Smooth muscle cell (in vitro differentiated cells): ENCODE measurements at regions not wholly inside any gene's neighbourhood (a gene's known extent, or its start where the extent isn't known, plus 50 kb on each side); places are given as distances from the start of the nearest gene placed in this dataset.

Experiments used
- DNase-seq: peaks from one replicate; lab custom pipeline; 2025; ENCODE audit not compliant: unreplicated experiment; lab: John Stamatoyannopoulos, UW
- H2AFZ ChIP-seq: fragments of 200-600 bp; sonication (generic); 2 replicates; pipeline ENCODE4 v1.6.0; 2016; ENCODE audit warnings: antibody characterized with exemption, low read depth, mild to moderate bottlenecking
- H3F3A ChIP-seq: fragments of 200-600 bp; sonication (generic); 2 replicates; pipeline ENCODE4 v1.6.0; 2017; ENCODE audit warnings: antibody characterized with exemption, low read depth
- H3K27ac ChIP-seq: fragments of 200-600 bp; sonication (generic); 2 replicates; pipeline ENCODE4 v1.5.1; 2016; ENCODE audit warnings: low read depth, mild to moderate bottlenecking
- H3K27me3 ChIP-seq: fragments of 200-600 bp; sonication (generic); 2 replicates; pipeline ENCODE4 v1.6.1; 2016; ENCODE audit warnings: low read depth, mild to moderate bottlenecking
- H3K36me3 ChIP-seq: fragments of 200-600 bp; sonication (generic); 2 replicates; pipeline ENCODE4 v1.5.1; 2016; ENCODE audit warnings: low read depth
- H3K4me1 ChIP-seq: fragments of 200-600 bp; sonication (generic); 2 replicates; pipeline ENCODE4 v1.5.1; 2016; ENCODE audit warnings: low read depth
- H3K4me2 ChIP-seq: fragments of 200-600 bp; sonication (generic); 2 replicates; pipeline ENCODE4 v1.6.0; 2016; ENCODE audit warnings: mild to moderate bottlenecking
- H3K4me3 ChIP-seq: fragments of 200-600 bp; sonication (generic); 2 replicates; pipeline ENCODE4 v1.5.1; 2016; ENCODE audit warnings: mild to moderate bottlenecking
- H3K79me2 ChIP-seq: fragments of 200-600 bp; sonication (generic); 2 replicates; pipeline ENCODE4 v1.6.0; 2016; ENCODE audit warnings: low read depth, mild to moderate bottlenecking
- H3K9ac ChIP-seq: fragments of 200-600 bp; sonication (generic); 2 replicates; pipeline ENCODE4 v1.6.0; 2016; ENCODE audit warnings: low read depth
- H3K9me3 ChIP-seq: fragments of 200-600 bp; sonication (generic); replicated peaks from 2 replicates; pipeline ENCODE4 v1.5.1; 2016; ENCODE audit warnings: low read depth
- H4K20me1 ChIP-seq: fragments of 200-600 bp; sonication (generic); 2 replicates; pipeline ENCODE4 v1.6.0; 2016; ENCODE audit warnings: low read depth
- CTCF ChIP-seq: fragments of 200-600 bp; sonication (generic); IDR thresholded peaks from 2 replicates; pipeline ENCODE4 v1.5.1; 2017; ENCODE audit warnings: borderline replicate concordance, mild to moderate bottlenecking, antibody characterized with exemption; ENCODE audit not compliant: insufficient read depth, poor library complexity, severe bottlenecking
- WGBS: methylation state at CpG from one replicate; pipeline ENCODE4 v1.1.7; 2016; ENCODE audit warnings: low lambda C conversion rate; 5-methylcytosine and 5-hydroxymethylcytosine counted together

GRCh38 chr3:181633556-181633955, 78.2 kb upstream of the SOX2 start:
- Histone ChIP-seq H3K4me2 (no peak overlapping the region), H3K27ac (no peak overlapping the region), H3K79me2 (no peaks in the 10 kb centered on the region), H3K9ac (no peak overlapping the region), H3K9me3 (no peaks in the 10 kb centered on the region), H3K4me1 (peaks cover 4% of the 10 kb centered on the region), H3K36me3 (no peaks in the 10 kb centered on the region), H3F3A (no peaks in the 10 kb centered on the region), H4K20me1 (no peaks in the 10 kb centered on the region), H3K27me3 (no peaks in the 10 kb centered on the region), H2AFZ (no peak overlapping the region), H3K4me3 (no peak overlapping the region)
- no peak for DNase-seq
- WGBS = 77% methylated on average over 7 of the region's 7 CpGs
- no peak for TF ChIP-seq CTCF

- DNase-seq = no peak
- H3K27me3 ChIP-seq = no peaks in the 10 kb centered on the region
- H3K27ac ChIP-seq = no peak overlapping the region
- no peaks in the 10 kb centered on the region for H3K9me3 ChIP-seq
- WGBS = 87% methylated on average over 3 of the region's 3 CpGs
- H3K4me1 ChIP-seq = peaks cover 4% of the 10 kb centered on the region
- TF ChIP-seq CTCF = no peak
- H3K4me3 ChIP-seq = no peak overlapping the region
- H3F3A ChIP-seq = no peaks in the 10 kb centered on the region
- H3K79me2 ChIP-seq = no peaks in the 10 kb centered on the region
- H3K4me2 ChIP-seq = no peak overlapping the region
- H3K36me3 ChIP-seq = no peaks in the 10 kb centered on the region
- no peak overlapping the region for H2AFZ ChIP-seq
- H4K20me1 ChIP-seq = no peaks in the 10 kb centered on the region
- H3K9ac ChIP-seq = no peak overlapping the region
Measured at GRCh38 chr3:181631901-181632300, 79.8 kb upstream of the SOX2 start.

- no peak overlapping the region for H3K27ac ChIP-seq
- H3K36me3 ChIP-seq = no peaks in the 10 kb centered on the region
- no peaks in the 10 kb centered on the region for H3K79me2 ChIP-seq
- no peak overlapping the region for H3K9ac ChIP-seq
- DNase-seq = no peak
- H3K27me3 ChIP-seq = peaks cover 3% of the 10 kb centered on the region
- H3F3A ChIP-seq = no peaks in the 10 kb centered on the region
- H2AFZ ChIP-seq = peak overlapping the region; percentile 28
- H3K4me3 ChIP-seq = no peak overlapping the region
- H3K9me3 ChIP-seq = no peaks in the 10 kb centered on the region
- H4K20me1 ChIP-seq = no peaks in the 10 kb centered on the region
- H3K4me2 ChIP-seq = no peak overlapping the region
- no peak for TF ChIP-seq CTCF
- H3K4me1 ChIP-seq = peaks cover 4% of the 10 kb centered on the region
Measured at GRCh38 chr3:181630853-181631252, 80.9 kb upstream of the SOX2 start.

GRCh38 chr3:181629711-181630110, 82.0 kb upstream of the SOX2 start:
- WGBS = 95% methylated on average over 3 of the region's 3 CpGs
- Histone ChIP-seq H3K27me3 (peaks cover 3% of the 10 kb centered on the region), H3K4me2 (no peak overlapping the region), H3K9ac (no peak overlapping the region), H3F3A (no peaks in the 10 kb centered on the region), H2AFZ (no peak overlapping the region), H3K4me3 (no peak overlapping the region), H4K20me1 (no peaks in the 10 kb centered on the region), H3K36me3 (no peaks in the 10 kb centered on the region), H3K79me2 (no peaks in the 10 kb centered on the region), H3K9me3 (no peaks in the 10 kb centered on the region), H3K4me1 (peaks cover 4% of the 10 kb centered on the region), H3K27ac (no peak overlapping the region)
- DNase-seq = no peak
- TF ChIP-seq CTCF = no peak
